Stimulated activated CD8-positive, alpha-beta memory T cell treated with anti-CD3 and anti-CD28 coated beads, Interleukin-12 subunit alpha, Interleukin-12 subunit beta, amount 100 ng/mL, for 24 hours (primary cell): ENCODE measurements at regions not wholly inside any gene's neighbourhood (a gene's known extent, or its start where the extent isn't known, plus 50 kb on each side); places are given as distances from the start of the nearest gene placed in this dataset.

Experiments used
- DNase-seq: peaks from one replicate; pipeline ENCODE4 v3.0.0-alpha.2; 2020; ENCODE audit errors: extremely low read depth

DNA sequence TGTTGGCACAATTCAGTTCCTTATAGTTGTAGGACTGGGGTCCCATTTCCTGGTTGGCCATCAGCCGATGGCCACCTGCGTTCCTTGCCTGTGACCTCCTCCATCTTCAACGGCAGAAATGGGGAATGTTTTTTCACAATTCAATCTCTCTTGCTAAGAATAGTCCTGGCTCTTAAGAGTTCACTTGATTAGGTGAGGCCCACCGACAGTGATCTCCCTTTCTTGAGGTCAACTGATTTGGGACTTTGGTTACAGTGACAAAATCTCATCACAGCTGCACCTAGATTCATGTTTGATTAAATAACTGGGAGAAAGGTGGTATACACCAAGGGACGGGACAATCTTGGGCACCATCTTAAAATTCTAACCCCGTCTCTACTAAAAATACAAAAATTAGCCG, 139.1 kb upstream of the DTNBP1 start:
- DNase-seq, result no peak

GRCh38 chr6:15800841-15801617, 138.2 kb upstream of the DTNBP1 start:
- DNase-seq, result no peak

GRCh38 chr6:15798533-15799255, 135.9 kb upstream of the DTNBP1 start:
- no peak for DNase-seq

DNA sequence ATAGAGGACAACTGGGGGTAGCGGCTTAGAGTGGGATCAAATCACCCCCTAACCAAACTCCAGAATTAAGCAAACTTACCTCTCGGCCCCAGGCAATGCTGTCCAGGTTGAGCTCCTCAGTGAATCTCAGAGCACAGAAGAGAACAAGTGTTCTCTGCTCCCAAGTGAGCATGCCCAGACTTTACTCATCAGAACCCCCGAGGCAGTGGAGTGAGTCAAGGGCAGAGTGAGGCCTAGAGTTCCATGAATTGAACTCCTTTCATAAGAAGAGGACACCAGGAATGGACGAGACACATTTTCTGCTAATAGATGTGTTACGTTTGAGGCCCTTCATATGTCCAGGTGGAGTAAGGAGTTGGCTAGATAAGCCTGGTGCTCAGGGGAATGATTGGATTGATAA, 134.0 kb upstream of the DTNBP1 start:
- DNase-seq, result no peak

DNA sequence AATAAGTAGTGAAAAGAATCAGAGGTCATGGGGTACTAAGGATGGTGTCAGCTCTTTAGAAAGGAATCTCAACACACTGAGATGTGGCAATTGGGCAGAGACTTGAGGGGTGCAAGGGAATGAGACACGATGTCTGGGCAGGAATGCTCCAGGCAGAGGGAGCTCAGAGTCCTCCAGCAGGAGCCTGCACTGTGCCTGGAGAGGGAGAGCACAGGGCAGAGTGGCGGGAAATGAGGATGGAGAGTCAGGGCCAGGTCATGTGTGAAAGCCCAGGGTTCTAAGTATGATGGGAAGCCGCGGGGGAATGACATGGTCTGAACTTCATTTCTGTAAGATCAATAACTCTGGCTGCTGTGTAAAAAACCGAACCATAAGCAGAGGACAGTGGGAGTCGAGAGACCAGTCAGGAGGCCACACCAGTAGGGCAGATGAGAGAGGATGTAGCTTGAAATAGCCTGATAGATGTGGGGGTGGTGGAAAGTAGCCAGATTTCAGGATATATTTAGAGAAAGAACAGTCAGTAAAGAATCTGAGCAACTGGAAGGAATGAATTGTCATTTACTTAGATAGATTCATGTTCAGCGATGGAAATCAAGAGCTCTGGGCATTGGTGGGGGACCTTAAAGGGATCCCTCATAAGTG, 133.4 kb upstream of the DTNBP1 start:
- DNase-seq, result no peak

- no peak for DNase-seq
Measured at GRCh38 chr6:15793826-15794225, 131.0 kb upstream of the DTNBP1 start.

DNA sequence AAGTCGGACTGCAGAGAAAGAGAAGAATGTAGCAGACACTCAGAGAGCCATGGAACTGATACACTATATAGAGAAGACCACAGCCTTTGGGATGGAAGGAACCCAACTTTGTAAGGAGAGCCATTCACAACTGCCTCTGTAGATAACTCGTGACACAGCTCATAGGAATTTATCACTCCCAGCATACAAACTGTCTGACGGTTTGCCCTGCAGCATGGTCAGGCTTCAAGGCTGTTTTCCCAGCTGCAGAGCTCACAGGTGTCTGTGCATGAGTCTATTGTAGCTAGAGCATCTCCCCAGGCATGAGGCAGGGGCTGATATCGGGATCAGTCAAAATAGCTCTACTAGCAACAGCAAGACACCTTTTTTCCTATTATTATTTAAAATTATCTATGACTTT, 130.5 kb upstream of the DTNBP1 start:
- DNase-seq, result no peak

DNA sequence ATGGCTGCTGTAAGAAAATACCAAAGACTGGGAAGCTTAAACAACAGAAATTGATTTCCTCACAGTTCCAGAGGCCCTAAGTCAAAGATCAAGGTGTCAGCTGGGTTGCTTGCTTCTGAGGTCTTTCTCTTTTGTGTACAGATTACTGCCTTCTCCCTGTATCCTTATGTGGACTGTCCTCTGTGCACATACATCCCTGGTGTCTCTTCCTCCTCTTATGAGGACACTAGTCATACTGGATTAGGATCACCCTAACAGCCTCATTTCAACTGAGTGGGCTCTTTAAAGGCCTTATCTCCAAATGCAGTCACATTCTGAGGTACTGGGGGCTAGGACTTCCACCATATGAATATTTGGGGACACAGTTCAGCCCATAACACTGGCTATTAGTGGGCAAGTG, 130.0 kb upstream of the DTNBP1 start:
- DNase-seq, result no peak

GRCh38 chr6:15791448-15792181, 128.8 kb upstream of the DTNBP1 start:
- no peak for DNase-seq

- DNase-seq, result no peak
Measured at GRCh38 chr6:15790116-15790515, 127.3 kb upstream of the DTNBP1 start.

GRCh38 chr6:15786846-15787245, 124.0 kb upstream of the DTNBP1 start:
- no peak for DNase-seq

GRCh38 chr6:15783484-15783883, 120.7 kb upstream of the DTNBP1 start:
- no peak for DNase-seq

DNA sequence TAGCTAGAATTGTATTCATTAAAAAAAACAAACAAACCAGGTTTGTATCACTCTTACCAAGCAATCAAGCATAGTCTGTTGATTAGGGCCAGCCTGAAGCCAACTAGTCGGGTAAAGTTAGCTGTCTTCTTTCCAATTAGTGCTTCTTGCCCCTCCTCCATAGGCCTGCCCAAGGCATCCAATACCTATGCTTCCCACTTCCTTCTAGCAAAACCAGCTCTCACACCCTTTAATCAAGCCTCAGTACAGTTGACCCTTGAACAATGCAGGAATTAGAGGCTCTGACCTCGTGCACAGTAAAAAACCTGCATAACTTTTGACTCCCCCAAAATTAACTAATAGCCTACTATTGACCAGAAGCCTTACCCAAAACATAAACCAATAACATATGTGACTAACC, 119.1 kb upstream of the DTNBP1 start:
- DNase-seq, result no peak

DNA sequence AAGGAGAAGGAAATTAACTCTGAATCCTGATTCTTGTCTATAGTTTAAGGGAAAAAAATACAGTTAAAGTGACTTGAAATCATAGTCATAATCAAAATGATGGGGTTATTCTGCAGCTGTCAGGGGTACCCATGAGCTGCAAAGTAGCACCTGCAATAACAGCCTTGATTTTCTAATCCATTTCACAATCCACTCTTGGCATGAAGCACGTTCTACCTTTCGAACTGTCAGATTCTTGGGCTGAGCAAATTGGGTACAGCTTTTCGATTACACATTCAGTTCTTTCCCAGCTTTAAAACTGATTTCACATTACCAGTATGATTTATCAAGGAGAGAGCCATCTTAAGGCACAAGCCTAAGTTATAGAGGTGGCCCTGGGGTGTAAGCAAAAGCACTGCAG, 118.5 kb upstream of the DTNBP1 start:
- DNase-seq, result no peak

DNA sequence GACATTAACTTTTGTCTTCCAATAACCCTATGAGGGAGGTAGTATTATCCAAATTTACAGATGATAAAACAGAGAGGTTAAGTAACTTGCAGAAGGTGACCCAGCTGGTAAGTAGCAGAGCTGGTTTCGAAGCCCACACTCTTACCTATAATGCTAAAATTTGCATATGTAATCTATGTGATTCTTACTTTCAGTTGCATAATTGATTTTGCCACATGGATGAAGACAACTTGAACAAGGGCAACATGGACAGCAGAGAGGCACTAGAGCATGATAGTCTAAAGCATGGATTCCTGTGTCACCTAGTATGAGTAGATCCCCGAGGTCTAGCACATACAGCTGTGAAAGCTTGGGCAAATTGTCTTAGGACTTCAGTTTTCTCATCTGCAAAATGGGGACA, 117.6 kb upstream of the DTNBP1 start:
- DNase-seq, result no peak

DNA sequence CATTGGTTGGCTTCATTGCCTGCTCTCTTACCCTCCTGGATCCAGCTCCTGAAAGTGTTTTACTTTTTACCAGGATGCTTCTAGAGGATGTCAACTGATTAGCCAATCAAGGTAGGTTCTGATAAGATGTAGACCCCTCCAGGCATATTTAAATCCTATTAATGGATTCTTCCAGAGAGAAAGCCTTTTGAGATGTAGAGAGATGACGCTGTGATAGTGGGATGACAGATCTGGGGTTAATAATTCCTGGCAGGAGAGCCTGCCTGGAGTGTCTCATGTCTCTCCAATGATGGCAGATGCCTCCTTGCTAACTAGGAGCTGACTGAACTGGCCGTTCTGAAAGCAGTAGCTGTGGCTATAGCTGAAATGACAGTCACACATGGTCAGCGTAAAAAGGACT, 116.9 kb upstream of the DTNBP1 start:
- no peak for DNase-seq

- DNase-seq, result no peak
Measured at GRCh38 chr6:15776458-15776980, 113.7 kb upstream of the DTNBP1 start.

GRCh38 chr6:15775741-15776140, 112.9 kb upstream of the DTNBP1 start:
- DNase-seq, result no peak

DNA sequence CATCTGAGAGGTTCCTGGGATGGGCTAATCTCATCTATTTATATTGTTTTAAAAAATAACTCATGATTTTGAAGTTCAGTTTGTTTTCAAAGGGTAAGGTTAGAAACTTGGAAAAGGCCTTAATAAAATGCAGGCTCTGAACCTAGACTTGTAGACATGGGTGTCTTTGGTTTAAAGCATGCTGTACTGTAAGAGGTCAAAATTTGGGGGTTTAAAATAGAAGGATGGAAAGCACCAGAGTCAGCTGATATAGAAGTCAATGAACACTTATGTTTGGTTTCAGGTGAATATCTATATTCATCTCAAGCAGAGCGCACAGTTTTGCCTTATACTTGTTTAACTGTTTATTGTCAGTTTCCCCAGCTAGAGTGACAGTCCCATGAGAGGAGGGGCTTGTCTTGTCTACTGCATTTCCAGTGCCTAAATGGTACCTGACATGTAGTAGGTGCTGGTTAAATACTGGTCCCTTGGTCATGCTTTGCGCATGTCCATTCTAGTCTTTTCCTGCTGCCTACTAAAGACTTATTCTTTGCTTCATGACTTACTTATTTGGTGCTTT, 112.3 kb upstream of the DTNBP1 start:
- DNase-seq, result no peak

DNA sequence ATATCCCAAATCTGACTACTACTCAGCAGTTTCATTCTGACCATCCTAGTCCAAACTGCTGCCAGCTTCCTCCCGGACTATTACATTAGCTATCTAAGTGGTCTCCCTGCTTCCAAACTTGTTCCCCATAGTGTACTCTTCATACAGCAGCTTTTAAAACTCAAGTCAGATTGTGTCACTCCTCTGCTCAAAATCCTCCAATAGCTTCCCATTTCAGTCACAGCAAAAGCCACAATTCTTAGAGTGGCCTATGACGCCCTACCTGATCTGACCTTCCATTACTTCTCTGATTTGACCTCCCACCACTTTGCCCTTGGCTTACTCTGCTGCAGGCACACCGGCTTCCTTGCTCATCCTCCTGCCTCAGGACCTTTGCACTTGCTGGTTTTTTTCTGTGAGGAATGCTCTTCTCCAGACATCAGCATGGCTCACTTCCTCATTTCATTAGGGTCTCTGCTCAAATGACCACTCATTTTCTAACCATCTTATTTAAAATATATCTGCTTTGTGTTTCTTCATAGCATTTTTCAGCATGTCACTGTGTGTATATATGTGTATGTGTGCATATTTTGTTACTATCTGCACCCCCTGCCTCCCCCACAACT, 111.1 kb upstream of the DTNBP1 start:
- DNase-seq, result no peak
